CD14-positive monocyte (primary cell): ENCODE measurements at regions not wholly inside any gene's neighbourhood (a gene's known extent, or its start where the extent isn't known, plus 50 kb on each side); places are given as distances from the start of the nearest gene placed in this dataset.

ENCODE experiments used
- DNase-seq, 3 donors: peaks; one replicate each; pipeline ENCODE4 v3.0.0-alpha.2; 2011 to 2022
- H2AFZ ChIP-seq: 2 replicates; pipeline ENCODE4 v1.6.0; 2012; ENCODE audit warnings: mild to moderate bottlenecking, low read depth, low read length, inconsistent platforms; ENCODE audit not compliant: insufficient read depth, poor library complexity, severe bottlenecking
- H3K27ac ChIP-seq, 2 donors: 1 replicate in 1 of 2; 2 replicates in 1 of 2; pipeline ENCODE4 v1.5.1; 2012 to 2013; ENCODE audit warnings: low read length in 2 of 2, control low read depth in 1 of 2, inconsistent platforms in 1 of 2, low read depth in 1 of 2, mild to moderate bottlenecking in 1 of 2
- H3K27me3 ChIP-seq, 2 donors: one replicate each; pipeline versions ENCODE4 v1.6.0 to v1.6.1; 2011 to 2013; ENCODE audit warnings: low read length in 2 of 2; ENCODE audit not compliant: control insufficient read depth in 2 of 2, insufficient read depth in 2 of 2
- H3K36me3 ChIP-seq, 2 donors: replicated peaks in 1 of 2; 1 replicate in 1 of 2; 2 replicates in 1 of 2; pipeline versions ENCODE4 v1.5.1 to v1.6.1; 2012 to 2013; ENCODE audit warnings: low read length in 2 of 2, control low read depth in 1 of 2, inconsistent platforms in 1 of 2, mild to moderate bottlenecking in 1 of 2; ENCODE audit not compliant: insufficient read depth in 2 of 2, control insufficient read depth in 1 of 2
- H3K4me1 ChIP-seq, 2 donors: 1 replicate in 1 of 2; 2 replicates in 1 of 2; pipeline versions ENCODE4 v1.5.1 to v1.6.1; 2012 to 2013; ENCODE audit warnings: low read length in 2 of 2, control low read depth in 1 of 2, inconsistent platforms in 1 of 2, mild to moderate bottlenecking in 1 of 2, moderate library complexity in 1 of 2; ENCODE audit not compliant: insufficient read depth in 2 of 2, control insufficient read depth in 1 of 2
- H3K4me2 ChIP-seq: replicated peaks from 2 replicates; pipeline ENCODE3; 2012; ENCODE audit warnings: low read length, moderate library complexity, mild to moderate bottlenecking; ENCODE audit not compliant: poor library complexity, severe bottlenecking; ENCODE audit errors: extremely low read depth
- H3K4me3 ChIP-seq, 3 experiments: fragments of 200-600 bp in 1 of 3; sonication (generic) in 1 of 3; replicated peaks in 1 of 3; 1 replicate in 2 of 3; 2 replicates in 1 of 3; pipeline ENCODE4 v1.5.1; 2011 to 2013; ENCODE audit warnings: low read length in 3 of 3, mild to moderate bottlenecking in 3 of 3, control low read depth in 2 of 3, low read depth in 2 of 3, inconsistent platforms in 1 of 3, moderate library complexity in 1 of 3
- H3K79me2 ChIP-seq: 2 replicates; pipeline ENCODE4 v1.6.0; 2012; ENCODE audit warnings: mild to moderate bottlenecking, control low read depth, inconsistent platforms, low read length, moderate library complexity; ENCODE audit not compliant: insufficient read depth
- H3K9ac ChIP-seq: 2 replicates; pipeline ENCODE4 v1.6.0; 2017; ENCODE audit warnings: low read length, mild to moderate bottlenecking; ENCODE audit not compliant: insufficient read depth, poor library complexity, severe bottlenecking
- H3K9me3 ChIP-seq, 2 donors: replicated peaks in 1 of 2; 1 replicate in 1 of 2; 2 replicates in 1 of 2; pipeline versions ENCODE4 v1.5.1 to v1.6.1; 2012 to 2013; ENCODE audit warnings: low read length in 2 of 2, control low read depth in 1 of 2; ENCODE audit not compliant: control insufficient read depth in 1 of 2, insufficient read depth in 1 of 2
- H4K20me1 ChIP-seq: 2 replicates; pipeline ENCODE4 v1.6.0; 2012; ENCODE audit warnings: mild to moderate bottlenecking, low read length, control low read depth, moderate library complexity; ENCODE audit not compliant: insufficient read depth
- H3K27ac Mint-ChIP-seq, 7 donors: one replicate each; pipeline ENCODE4 v1.8.0; 2020; ENCODE audit warnings: mild to moderate bottlenecking in 7 of 7, mixed read lengths in 7 of 7, moderate library complexity in 6 of 7, inconsistent platforms in 2 of 7
- H3K27me3 Mint-ChIP-seq, 3 donors: one replicate each; pipeline ENCODE4 v1.8.0; 2021 to 2022; ENCODE audit warnings: low read depth in 3 of 3, mild to moderate bottlenecking in 3 of 3, mixed read lengths in 3 of 3, moderate library complexity in 3 of 3, inconsistent platforms in 1 of 3
- H3K36me3 Mint-ChIP-seq, 2 donors: one replicate each; pipeline ENCODE4 v1.8.0; 2020; ENCODE audit warnings: mixed read lengths in 2 of 2, inconsistent platforms in 1 of 2, mild to moderate bottlenecking in 1 of 2
- H3K4me1 Mint-ChIP-seq: one replicate; pipeline ENCODE4 v1.8.0; 2020; ENCODE audit warnings: mild to moderate bottlenecking, mixed read lengths
- H3K4me3 Mint-ChIP-seq, 2 donors: one replicate each; pipeline ENCODE4 v1.8.0; 2020; ENCODE audit warnings: mild to moderate bottlenecking in 2 of 2, mixed read lengths in 2 of 2, moderate library complexity in 1 of 2
- H3K9me3 Mint-ChIP-seq, 7 donors: one replicate each; pipeline ENCODE4 v1.8.0; 2020 to 2022; ENCODE audit warnings: mixed read lengths in 7 of 7, mild to moderate bottlenecking in 6 of 7, moderate library complexity in 6 of 7, inconsistent platforms in 2 of 7
- WGBS: methylation state at CpG from one replicate; pipeline ENCODE4 v1.1.5; 2013; ENCODE audit warnings: missing lambda C conversion rate; ENCODE audit not compliant: insufficient coverage; 5-methylcytosine and 5-hydroxymethylcytosine counted together
- intact Hi-C, 2 donors: fragments of 100-400 bp; cut with micrococcal nuclease; formaldehyde crosslinking; loops; one replicate each; pipeline versions ENCODE4 v1.15.0 to v1.15.1; 2023
- TF ChIP-seq, protein P1 (sequence below): fragments of 200-600 bp; IDR thresholded peaks from one replicate; pipeline ENCODE4 v1.8.0; 2022; ENCODE audit warnings: antibody characterized with exemption, mild to moderate bottlenecking

DNA sequence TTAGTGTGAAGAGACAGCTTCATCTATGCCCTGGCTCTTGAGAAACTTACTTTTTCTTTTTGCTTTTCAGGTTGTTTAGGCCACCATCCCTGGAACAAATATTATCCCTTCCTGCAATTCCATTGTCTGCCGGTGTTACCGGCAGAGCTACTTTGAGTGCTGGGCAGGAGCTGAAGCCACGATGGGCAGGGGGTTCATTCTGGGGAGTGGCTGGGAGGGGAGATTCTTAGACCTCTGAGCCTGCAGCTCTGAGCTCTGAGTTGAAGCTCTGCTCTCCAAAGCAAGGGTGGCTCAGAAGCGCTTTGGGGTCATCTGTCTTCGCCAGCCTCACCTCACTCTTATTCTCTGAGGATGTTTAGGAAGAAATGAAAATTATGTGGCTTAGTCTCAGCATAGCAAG lies 1066.6 kb upstream of the SLC10A2 start:
- Mint-ChIP-seq H3K36me3 (no peaks in the 10 kb centered on the region), H3K4me3 (no peak overlapping the region), H3K27ac (no peak overlapping the region), H3K4me1 (no peaks in the 10 kb centered on the region), H3K9me3 (peaks cover 2 to 15% (median 6%) of the 10 kb centered on the region in 7 donors), H3K27me3 (no peaks in the 10 kb centered on the region)
- Histone ChIP-seq H3K4me3 (no peak overlapping the region), H3K9me3 (peaks cover 5 to 14% of the 10 kb centered on the region in 2 donors), H2AFZ (no peak overlapping the region), H3K27ac (no peak overlapping the region), H3K4me2 (no peak overlapping the region), H4K20me1 (no peaks in the 10 kb centered on the region), H3K79me2 (no peaks in the 10 kb centered on the region), H3K36me3 (no peaks in the 10 kb centered on the region), H3K27me3 (no peaks in the 10 kb centered on the region), H3K4me1 (no peaks in the 10 kb centered on the region), H3K9ac (no peak overlapping the region)
- TF ChIP-seq, protein P1, sequence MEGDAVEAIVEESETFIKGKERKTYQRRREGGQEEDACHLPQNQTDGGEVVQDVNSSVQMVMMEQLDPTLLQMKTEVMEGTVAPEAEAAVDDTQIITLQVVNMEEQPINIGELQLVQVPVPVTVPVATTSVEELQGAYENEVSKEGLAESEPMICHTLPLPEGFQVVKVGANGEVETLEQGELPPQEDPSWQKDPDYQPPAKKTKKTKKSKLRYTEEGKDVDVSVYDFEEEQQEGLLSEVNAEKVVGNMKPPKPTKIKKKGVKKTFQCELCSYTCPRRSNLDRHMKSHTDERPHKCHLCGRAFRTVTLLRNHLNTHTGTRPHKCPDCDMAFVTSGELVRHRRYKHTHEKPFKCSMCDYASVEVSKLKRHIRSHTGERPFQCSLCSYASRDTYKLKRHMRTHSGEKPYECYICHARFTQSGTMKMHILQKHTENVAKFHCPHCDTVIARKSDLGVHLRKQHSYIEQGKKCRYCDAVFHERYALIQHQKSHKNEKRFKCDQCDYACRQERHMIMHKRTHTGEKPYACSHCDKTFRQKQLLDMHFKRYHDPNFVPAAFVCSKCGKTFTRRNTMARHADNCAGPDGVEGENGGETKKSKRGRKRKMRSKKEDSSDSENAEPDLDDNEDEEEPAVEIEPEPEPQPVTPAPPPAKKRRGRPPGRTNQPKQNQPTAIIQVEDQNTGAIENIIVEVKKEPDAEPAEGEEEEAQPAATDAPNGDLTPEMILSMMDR: no peak
- intact Hi-C loops: no loop called here
- WGBS: no CpG with 5 or more reads among the region's 5 CpGs
- DNase-seq: no peak

- Mint-ChIP-seq H3K4me3 (no peak overlapping the region), H3K27me3 (no peaks in the 10 kb centered on the region), H3K36me3 (no peaks in the 10 kb centered on the region), H3K4me1 (no peaks in the 10 kb centered on the region), H3K27ac (no peak overlapping the region), H3K9me3 (peaks cover 0 to 8% (median 6%) of the 10 kb centered on the region in 7 donors)
- no peak for DNase-seq
- H3K36me3 ChIP-seq: no peaks in the 10 kb centered on the region
- H3K9me3 ChIP-seq: peaks cover 10 to 13% of the 10 kb centered on the region in 2 donors
- no peak overlapping the region for H3K4me2 ChIP-seq
- H3K4me3 ChIP-seq: no peak overlapping the region
- TF ChIP-seq, protein P1: no peak
- H3K27ac ChIP-seq: no peak overlapping the region
- no peaks in the 10 kb centered on the region for H3K79me2 ChIP-seq
- no peak overlapping the region for H2AFZ ChIP-seq
- H4K20me1 ChIP-seq: no peaks in the 10 kb centered on the region
- no peak overlapping the region for H3K9ac ChIP-seq
- no CpG with 5 or more reads among the region's 5 CpGs for WGBS
- intact Hi-C loops: no loop called here
- no peaks in the 10 kb centered on the region for H3K27me3 ChIP-seq
- no peaks in the 10 kb centered on the region for H3K4me1 ChIP-seq
Observed at GRCh38 chr13:104114101-104114500, 1047.9 kb upstream of the SLC10A2 start.
